HG03196 (cell line): ENCODE measurements at regions not wholly inside any gene's neighbourhood (a gene's known extent, or its start where the extent isn't known, plus 50 kb on each side); places are given as distances from the start of the nearest gene placed in this dataset.
"Not testable (repeated sequence)": the region's sequence is repeated elsewhere in the genome, so short reads cannot be mapped to it uniquely, and the experiment has no call there.

Source experiments
- ATAC-seq: cut with Tn5 transposase; IDR thresholded peaks from one replicate; pipeline ENCODE4 v1.9.1; 2021; ENCODE audit not compliant: unreplicated experiment

DNA sequence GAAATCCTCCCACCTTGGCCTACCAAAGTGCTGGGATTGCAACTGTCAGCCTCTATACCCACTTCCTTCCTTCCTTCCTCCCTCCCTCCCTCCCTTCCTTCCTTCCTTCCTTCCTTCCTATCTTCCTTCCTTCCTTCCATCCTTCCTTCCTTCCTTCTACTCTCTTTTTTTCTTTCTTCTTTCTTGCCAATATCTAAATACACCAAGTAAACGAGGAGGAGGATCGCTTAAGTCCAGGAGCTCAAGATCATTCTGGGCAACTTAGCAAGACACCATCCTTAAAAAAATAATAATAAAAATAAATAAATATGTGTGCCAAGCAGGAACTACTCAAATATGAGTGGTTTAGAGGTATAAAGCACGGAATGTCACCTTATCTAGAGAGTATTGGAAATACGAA is 249.4 kb upstream of the TRIB2 start:
- no peak for ATAC-seq

DNA sequence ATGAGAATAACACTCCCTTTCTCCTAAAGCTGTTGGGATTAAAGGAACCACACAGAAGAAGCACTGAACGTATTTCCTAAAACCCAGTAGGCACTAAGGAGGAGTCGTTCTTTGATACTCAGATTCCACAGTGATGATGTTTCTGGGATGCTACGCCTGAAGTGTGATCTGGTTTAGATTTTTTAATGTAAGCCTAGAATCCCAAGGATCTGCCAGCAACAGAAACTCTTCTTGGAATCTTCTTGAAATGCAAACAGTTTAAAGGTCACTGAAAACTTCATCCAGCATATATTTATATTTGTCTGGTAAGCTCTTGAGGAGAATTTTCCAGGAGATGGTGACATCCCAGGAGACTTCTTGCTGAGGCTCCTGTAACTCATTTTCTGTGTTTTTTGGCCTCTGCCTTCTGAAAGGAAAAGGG is 247.6 kb upstream of the TRIB2 start:
- no peak for ATAC-seq

DNA sequence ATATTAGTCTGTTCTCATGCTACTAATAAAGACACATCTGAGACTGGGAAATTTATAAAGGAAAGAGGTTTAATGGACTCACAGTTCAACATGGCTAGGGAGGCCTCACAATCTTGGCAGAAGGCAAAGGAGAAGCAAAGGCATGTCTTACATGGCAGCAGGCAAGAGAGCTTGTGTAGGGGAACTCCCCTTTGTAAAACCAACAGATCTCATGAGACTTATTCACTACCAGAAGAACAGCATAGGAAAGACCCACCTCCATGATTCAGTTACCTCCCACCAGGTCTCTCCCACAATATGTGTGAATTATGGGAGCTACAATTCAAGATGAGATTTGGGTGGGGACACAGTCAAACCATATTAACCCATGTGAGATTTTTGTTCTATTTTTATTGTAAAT is 244.5 kb upstream of the TRIB2 start:
- not testable (repeated sequence) for ATAC-seq

DNA sequence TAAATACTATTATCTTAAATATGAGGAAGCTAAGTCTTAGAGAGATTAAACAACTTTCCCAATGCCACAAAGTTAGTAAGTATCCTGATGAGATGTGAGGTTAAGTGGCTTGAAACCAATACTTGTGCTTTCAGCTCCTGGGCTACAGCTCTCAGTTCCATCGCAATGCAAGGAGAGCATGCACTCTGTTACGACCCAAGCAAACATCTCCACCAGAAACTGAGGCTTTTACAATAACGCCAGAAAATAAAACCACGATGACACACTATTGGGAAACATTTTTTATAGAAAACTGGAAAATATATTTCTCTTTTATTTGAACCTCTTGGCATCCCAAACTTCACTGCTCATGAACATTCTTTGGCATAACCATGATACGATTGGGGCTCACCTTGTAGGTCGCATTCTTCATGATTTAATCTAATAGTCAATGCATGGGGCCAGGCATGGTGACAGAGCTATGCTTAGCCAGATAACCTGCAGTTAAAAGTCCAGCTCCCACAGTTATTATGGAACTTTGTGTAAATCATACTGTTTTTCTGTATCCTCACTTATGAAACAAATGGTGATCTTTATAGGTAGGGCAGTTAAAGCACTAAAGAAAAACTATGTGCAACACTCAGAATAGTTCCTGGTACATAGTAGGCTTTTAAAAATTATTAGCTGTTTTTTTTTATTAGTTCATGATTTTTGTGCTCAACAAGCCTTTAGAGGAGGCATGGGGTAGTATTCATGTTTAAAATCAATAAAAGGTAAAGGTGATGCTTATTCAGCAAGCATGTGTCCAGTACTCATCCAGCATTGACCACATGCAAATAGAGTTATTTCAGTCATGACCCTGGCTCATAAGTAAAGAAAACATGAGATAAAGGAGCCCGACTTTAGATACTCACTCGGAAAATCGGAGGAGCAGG is 238.3 kb upstream of the TRIB2 start:
- no peak for ATAC-seq

DNA sequence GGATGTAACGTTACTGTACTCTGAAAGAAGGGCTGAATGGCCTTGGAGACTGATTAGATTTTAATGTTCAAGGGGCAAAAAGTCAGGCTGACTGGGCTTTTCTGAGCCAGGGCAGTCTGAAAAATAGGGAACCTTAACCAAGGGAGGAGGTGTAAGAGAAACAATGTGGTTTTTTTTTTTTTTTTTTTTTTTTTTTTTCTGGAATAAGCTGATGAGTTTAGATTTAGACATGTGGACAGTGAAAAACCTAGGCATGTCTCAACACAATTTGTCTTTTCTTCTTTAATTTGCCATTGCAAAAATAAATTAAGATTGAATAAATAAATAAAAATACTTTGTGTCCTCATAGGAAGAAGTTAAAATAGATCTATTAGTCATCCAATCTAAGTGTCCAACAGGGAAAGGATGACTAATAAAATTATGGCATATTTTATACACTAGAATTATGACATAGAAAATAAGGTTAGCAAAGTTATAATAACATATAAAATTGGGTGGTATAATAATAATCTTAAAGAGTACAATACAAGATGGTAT is 237.6 kb upstream of the TRIB2 start:
- no peak for ATAC-seq

DNA sequence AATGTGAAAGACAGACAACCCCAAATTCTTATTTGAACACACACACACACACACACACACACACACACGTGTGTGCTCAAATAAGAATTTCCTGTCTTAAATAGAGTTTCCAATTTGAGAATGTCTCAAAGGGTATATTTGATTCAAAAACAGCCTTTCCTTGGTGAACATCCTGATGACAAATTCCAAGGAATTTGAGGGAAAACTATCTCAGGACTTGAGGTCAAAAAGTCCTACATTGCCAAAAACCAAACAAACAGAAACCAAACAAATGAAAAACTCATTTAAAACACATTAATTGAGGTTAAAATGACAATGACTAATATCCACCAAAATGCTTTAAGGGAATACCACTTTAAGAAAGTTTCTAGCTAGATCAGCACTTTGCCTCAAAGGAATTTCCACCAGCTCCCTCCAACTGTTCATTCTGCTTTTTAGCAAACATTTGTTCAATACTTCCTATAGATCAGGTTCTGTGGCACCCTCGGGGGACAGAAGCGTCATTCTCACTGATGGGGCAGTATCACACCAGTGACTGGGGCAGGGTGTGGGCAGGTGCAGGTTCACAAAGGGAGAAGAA is 232.1 kb upstream of the TRIB2 start:
- no peak for ATAC-seq

DNA sequence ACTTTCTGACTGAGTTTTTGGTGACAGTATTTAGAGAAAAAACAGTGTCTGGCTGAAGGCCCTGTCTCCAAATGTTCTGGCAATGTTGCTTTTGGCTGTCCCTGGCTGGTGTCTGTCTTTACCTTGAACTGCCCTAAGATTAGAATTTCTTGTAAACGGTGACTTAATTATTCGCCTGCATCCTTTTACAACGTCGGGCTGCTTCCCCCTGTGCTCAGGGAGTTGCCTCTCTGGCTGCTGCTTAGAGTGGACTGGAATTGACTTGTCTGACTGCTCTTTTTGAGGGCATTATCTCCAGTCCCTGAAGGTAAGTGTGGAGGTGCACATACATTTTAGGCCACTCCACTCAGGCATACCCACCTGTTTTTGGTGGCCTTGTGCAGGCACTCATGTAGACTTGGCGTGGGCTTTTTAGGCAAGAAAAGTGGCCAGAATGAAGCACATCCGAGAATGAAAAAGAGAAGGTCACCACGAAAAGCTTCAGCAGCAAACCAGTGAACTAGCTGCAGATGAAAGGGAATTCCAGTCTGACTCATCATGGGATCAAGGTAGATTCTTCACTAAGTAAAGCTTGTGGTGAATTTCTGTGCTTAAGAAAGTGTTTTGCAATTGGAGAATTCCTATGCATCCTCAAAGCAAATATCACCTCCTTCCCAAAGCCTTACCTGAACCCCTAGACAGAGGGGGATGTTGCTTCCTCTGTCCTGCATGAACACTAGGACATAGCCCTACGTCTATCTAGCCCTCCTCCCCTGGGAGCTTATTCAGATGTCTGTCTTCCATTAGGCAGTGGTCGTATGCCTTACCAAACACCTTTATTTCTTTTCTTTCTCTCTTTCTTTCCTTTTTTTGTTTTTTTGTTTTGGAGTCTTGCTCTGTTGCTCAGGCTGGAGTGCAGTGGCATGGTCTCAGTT is 230.3 kb upstream of the TRIB2 start:
- ATAC-seq, result no peak

DNA sequence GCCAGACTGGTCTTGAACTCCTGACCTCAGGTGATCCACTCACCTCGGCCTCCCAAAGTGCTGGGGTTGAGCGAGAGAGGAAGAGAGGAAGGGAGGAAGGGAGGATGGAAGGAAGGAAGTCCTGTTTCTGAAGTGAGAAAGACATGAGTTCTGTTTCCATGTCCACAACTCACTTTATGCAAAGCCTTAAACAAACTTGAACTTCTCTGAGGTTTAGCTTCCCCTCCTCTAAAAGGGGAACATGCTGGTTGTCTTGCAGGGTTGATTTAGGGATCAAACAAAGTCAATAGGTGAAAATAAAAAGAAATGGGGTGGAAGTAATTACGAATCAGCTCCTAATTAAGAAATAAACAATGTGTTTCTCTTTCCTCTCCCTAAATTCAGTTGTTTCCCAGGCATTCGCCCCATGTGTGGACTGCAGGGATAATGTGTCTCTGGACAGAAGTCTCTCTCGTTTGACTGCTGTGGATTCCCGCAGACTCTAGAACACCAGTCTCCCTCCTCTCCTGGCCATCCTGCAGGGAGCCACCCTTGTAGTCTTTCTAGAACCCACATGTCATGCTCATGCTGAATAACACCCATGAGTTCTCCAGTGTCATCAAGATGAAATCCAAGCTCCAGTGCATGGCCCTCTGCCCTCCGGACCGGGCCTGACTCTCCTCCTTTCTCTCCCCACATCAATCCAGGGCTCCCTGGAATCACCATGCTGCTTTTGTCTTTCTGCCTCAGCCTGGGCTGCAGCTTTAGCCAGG is 229.3 kb upstream of the TRIB2 start:
- ATAC-seq, result no peak

DNA sequence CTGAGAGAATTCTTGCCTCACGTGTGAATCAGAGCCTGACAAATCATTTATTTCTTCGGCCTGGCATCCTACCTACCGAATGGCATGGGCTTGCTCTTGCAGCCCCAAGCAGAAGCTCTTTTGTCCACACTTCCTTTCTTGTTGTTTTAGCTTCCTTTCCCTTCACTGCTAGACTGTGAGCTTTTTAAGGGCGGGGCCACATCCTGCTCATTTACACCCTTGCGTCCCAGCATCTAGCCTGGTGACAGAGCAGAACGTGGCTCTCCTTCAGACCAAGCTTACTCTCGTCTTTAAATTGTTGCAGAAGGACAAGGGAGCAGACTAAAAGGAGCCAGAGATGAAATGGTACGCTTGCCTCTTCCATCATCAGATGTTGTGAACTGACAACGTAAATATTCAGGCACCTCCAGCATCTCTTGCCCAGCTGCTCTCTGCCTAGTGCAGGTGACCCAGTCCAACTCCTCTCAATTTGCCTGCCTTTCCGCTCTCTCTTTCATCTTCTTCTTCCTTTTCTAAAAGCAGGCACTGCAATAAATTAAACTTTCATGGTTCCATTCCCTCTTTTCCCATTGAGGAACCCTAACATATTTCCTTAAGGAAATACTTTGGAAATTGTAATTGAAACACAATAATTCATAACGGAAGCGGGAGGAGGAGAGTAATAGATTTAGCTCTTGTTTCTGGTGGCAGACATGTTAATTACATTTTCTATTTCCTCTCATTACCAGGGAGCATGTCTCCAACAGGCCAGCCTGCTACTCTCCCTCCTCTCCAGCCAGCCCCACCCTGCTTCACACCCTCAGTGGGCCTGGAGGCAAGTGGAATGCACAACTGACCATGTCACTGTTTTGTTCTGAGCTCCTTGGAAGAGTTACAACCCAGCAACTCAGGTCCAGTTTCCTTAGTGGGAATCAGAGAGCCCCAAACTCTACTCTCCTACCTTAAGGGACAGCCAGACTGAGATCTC is 228.1 kb upstream of the TRIB2 start:
- ATAC-seq, result no peak

DNA sequence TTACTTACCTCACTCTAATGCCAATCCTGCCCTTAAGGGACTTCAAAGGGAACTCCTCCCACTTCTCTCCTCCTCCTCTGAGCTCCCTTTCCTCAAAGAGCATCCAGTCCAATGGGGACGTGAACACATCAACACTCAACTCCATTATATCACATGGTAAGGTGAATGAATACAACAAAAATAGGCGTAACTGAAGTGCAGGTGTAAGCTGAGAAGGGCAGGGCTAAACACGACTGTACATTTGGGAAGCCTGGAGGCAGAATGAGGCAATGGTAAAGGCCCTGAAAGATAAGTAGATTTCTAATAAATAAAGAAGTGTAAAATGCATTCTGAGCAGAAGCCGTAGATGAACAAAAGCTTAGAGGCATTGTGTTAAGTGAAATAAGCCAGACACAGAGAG is 226.1 kb upstream of the TRIB2 start:
- ATAC-seq, result no peak

DNA sequence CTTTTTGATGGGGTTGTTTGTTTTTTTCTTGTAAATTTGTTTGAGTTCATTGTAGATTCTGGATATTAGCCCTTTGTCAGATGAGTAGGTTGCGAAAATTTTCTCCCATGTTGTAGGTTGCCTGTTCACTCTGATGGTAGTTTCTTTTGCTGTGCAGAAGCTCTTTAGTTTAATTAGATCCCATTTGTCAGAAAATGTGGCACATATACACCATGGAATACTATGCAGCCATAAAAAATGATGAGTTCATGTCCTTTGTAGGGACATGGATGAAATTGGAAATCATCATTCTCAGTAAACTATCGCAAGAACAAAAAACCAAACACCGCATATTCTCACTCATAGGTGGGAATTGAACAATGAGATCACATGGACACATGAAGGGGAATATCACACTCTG is 224.4 kb upstream of the TRIB2 start:
- not testable (repeated sequence) for ATAC-seq

DNA sequence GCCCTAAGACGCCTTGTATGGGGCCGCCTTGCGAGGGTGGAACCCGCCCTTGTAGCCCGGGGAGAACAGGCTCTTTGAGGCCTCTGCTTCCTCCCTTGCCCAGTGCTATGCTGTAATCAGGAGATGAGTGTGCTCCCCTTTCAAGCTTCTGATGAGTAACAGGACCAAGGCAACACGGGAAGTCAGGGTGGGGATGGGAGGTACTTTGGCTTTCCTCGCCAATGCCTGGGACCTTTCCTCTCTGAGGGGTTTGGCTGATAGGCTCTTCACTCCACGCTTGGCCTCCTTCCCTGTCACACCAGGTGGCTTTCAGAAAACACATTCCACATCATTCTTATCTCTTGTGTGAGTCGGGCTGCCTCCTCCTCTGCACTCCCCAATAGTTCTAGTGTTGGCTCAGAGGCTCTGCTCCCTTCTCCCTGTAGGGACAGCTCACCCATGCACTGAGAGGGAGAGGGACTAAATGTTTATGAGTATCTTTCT is 223.7 kb upstream of the TRIB2 start:
- no peak for ATAC-seq

DNA sequence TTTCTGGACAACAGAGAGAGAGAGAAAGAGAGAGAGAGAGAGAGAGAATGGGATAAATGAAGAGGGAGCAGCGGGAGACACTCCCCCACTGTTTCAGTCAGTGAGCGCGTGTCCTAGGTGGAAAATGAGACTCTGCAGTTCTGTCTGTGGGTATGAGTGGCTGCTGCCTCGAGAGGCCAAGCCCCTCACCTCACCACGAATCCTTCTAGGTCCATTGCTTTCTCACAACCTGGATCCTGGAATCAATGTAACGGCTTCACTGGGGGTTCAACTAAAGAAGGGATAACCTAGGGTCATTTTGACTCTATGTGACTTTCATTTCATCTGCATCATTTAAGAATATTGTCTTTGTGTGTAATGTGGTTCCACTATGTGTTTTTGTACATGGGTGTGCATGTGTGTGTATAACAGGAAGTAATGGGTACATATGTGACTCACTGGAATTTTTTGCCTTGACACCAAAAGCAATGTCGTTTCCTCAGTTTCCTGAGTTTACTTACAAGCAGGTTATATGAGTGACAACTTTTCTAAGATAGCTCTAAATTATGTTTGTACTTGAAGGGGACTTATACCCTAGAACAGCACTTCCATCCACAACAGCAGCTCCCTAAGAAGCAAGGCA is 221.4 kb upstream of the TRIB2 start:
- no peak for ATAC-seq

DNA sequence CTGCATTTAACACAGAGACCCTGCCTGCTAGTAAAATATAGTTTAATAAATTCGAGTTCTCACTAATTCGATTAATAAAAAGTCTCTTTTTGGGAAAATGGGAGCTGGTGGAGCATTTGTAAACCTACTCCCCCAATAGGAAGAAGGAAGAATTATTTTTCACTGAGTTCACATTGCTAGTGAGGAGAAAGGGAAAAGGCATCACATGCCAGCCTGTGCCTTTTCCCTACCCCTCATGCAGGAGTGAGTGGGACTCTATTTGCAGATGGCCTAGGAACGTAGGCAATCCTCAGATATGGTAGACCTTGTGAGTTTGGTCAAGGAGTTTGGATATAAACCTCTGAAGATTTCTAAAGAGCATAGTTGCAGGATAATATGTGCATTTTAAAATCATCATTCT is 218.4 kb upstream of the TRIB2 start:
- ATAC-seq, result no peak

DNA sequence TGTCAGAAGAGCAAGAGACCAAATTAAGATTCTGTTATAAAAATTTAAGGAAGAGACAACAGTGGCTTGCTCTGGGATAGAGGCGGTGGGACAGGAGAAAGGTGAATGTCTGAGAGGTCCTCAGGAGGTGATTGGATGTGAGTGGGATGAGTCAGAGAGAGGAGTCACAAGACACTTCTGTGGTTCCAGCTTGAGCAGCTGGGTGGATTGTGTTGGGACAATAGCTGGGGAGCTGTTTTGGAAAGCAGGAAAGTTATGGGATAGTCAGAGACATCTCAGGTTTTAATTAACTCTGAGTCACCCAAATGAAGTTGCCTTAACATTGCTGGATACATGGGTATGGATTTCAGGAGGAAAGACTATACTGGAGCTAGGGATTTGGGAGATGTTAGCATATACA is 218.0 kb upstream of the TRIB2 start:
- no peak for ATAC-seq

DNA sequence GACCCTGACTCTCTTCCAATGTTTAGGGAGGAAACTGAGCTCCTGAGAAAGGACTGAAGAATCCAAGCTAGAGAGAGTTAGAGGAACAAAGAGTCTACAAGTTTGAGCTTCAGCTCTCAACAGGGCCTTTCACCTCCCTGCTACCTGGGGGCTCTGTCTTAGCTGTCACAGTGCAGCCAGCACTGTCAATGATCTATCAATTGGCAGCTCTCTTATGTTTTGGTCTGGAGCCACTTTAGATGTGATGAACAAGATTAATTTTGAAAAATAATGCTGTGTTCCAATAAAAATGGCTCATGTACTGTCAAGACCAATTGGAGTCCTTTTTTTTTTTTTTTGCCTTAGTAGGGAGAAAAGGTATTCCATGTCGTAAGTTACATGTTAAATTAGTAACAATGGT is 215.8 kb upstream of the TRIB2 start:
- ATAC-seq, result no peak

DNA sequence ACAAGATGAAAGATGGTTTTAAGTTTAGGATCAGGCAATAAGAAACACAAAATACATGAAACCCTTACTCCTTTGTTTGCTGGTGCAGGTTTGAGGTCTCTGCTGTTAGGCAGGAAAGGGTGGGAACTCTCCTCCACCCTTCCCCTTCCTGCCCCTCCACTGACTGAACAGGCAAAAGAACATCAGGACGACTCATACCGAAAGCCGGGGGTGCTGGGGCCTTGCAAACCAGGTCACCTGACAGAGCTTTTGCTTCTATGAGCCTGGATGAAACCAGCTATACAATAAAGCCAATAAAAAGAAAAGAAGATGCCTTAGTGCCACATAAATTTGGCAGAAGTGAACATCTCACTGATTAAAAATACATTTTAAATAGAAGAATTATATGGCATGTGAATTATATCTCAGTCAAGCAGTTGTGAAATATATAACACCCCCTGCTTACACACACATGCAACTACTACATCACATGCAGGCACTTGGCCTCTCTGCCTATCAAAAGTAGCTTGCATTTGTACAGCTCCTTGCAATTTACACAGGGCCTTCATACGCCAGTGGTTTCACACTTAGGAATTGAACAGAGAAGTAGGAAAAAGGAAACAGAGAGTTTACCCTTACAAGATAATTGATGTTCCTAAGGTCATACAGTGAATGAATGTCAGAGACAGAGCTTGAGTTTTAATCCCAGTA is 215.1 kb upstream of the TRIB2 start:
- ATAC-seq, result peak; percentile 93

DNA sequence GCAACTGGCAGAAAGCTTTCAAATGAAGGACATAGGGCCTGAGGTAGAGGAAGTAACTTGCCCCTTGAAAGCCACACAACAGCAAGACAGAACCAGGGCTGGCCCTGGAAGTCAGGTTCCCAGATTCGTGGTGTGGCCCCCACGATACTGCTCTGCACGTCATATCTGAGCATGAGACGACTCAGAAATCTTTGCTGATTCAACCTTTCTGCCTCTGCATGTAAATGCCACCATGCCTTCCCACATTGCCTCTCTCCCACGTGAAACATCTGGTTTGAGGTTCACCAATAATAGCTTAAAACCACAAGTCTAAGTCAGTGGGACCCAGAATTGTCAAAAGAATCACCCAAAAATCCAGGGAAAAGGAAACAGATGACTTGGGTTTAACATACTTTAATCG is 214.0 kb upstream of the TRIB2 start:
- ATAC-seq, result no peak
